GM18909 (cell line): ENCODE measurements at regions not wholly inside any gene's neighbourhood (a gene's known extent, or its start where the extent isn't known, plus 50 kb on each side); places are given as distances from the start of the nearest gene placed in this dataset.
A peak's percentile ranks its signal among the peaks of the same experiment; 100 is the strongest.

Source experiments
- ATAC-seq: cut with Tn5 transposase; IDR thresholded peaks from one replicate; pipeline ENCODE4 v1.9.1; 2021; ENCODE audit warnings: mild to moderate bottlenecking; ENCODE audit not compliant: unreplicated experiment, poor library complexity

- ATAC-seq: no peak
These were observed 303.4 kb downstream of the PIK3C3 start for GRCh38 chr18:42258301-42258965.

GRCh38 chr18:42261731-42262130, 306.7 kb downstream of the PIK3C3 start:
- no peak for ATAC-seq

GRCh38 chr18:42264497-42264896, 309.5 kb downstream of the PIK3C3 start:
- ATAC-seq: no peak

- ATAC-seq: no peak
These were observed 313.2 kb downstream of the PIK3C3 start for GRCh38 chr18:42268186-42268725.

- no peak for ATAC-seq
These were observed 313.8 kb downstream of the PIK3C3 start for GRCh38 chr18:42268798-42269197.

- ATAC-seq: no peak
These were observed 316.8 kb downstream of the PIK3C3 start for GRCh38 chr18:42271647-42272414.

- peak; percentile 78 for ATAC-seq
These were observed 319.6 kb downstream of the PIK3C3 start for GRCh38 chr18:42274488-42275137.

GRCh38 chr18:42275138-42275535, 320.1 kb downstream of the PIK3C3 start:
- no peak for ATAC-seq

- ATAC-seq: no peak
These were observed 321.1 kb downstream of the PIK3C3 start for GRCh38 chr18:42275949-42276730.

- no peak for ATAC-seq
These were observed 326.1 kb downstream of the PIK3C3 start for GRCh38 chr18:42281124-42281523.

- ATAC-seq: no peak
These were observed 326.8 kb downstream of the PIK3C3 start for GRCh38 chr18:42281851-42282250.

- no peak for ATAC-seq
These were observed 332.0 kb downstream of the PIK3C3 start for GRCh38 chr18:42287047-42287446.

GRCh38 chr18:42288129-42288528, 333.1 kb downstream of the PIK3C3 start:
- no peak for ATAC-seq

GRCh38 chr18:42289526-42289925, 334.5 kb downstream of the PIK3C3 start:
- ATAC-seq: no peak

- ATAC-seq: no peak
These were observed 335.6 kb downstream of the PIK3C3 start for GRCh38 chr18:42290318-42291307.

- no peak for ATAC-seq
These were observed 337.6 kb downstream of the PIK3C3 start for GRCh38 chr18:42292654-42293053.

GRCh38 chr18:42296192-42296591, 341.2 kb downstream of the PIK3C3 start:
- no peak for ATAC-seq

- no peak for ATAC-seq
These were observed 341.7 kb downstream of the PIK3C3 start for GRCh38 chr18:42296723-42297122.
